HG02981 (cell line): ENCODE measurements at regions not wholly inside any gene's neighbourhood (a gene's known extent, or its start where the extent isn't known, plus 50 kb on each side); places are given as distances from the start of the nearest gene placed in this dataset.

Experiments used
- ATAC-seq: cut with Tn5 transposase; IDR thresholded peaks from one replicate; pipeline ENCODE4 v1.9.1; 2021; ENCODE audit warnings: mild to moderate bottlenecking, moderate library complexity; ENCODE audit not compliant: unreplicated experiment

- ATAC-seq, result no peak
These were observed 417.9 kb upstream of the C16orf82 start for GRCh38 chr16:26648851-26649250.

GRCh38 chr16:26649381-26650045 lies 417.2 kb upstream of the C16orf82 start:
- ATAC-seq, result no peak

- ATAC-seq, result no peak
These were observed 415.3 kb upstream of the C16orf82 start for GRCh38 chr16:26651464-26651863.

GRCh38 chr16:26651884-26652283 lies 414.8 kb upstream of the C16orf82 start:
- ATAC-seq, result no peak

GRCh38 chr16:26658486-26658885 lies 408.2 kb upstream of the C16orf82 start:
- ATAC-seq, result no peak

- no peak for ATAC-seq
These were observed 407.8 kb upstream of the C16orf82 start for GRCh38 chr16:26658915-26659314.

GRCh38 chr16:26664086-26664485 lies 402.6 kb upstream of the C16orf82 start:
- ATAC-seq, result no peak

GRCh38 chr16:26665166-26665939 lies 401.4 kb upstream of the C16orf82 start:
- ATAC-seq, result no peak

- no peak for ATAC-seq
These were observed 400.2 kb upstream of the C16orf82 start for GRCh38 chr16:26666486-26666885.

- ATAC-seq, result no peak
These were observed 399.4 kb upstream of the C16orf82 start for GRCh38 chr16:26667307-26667706.

- no peak for ATAC-seq
These were observed 398.7 kb upstream of the C16orf82 start for GRCh38 chr16:26668026-26668425.

GRCh38 chr16:26672206-26672605 lies 394.5 kb upstream of the C16orf82 start:
- no peak for ATAC-seq

- ATAC-seq, result no peak
These were observed 393.7 kb upstream of the C16orf82 start for GRCh38 chr16:26673011-26673410.

GRCh38 chr16:26680671-26681070 lies 386.1 kb upstream of the C16orf82 start:
- ATAC-seq, result no peak

GRCh38 chr16:26688105-26688504 lies 378.6 kb upstream of the C16orf82 start:
- no peak for ATAC-seq

- ATAC-seq, result no peak
These were observed 378.0 kb upstream of the C16orf82 start for GRCh38 chr16:26688699-26689098.

- no peak for ATAC-seq
These were observed 374.1 kb upstream of the C16orf82 start for GRCh38 chr16:26692658-26693057.

- no peak for ATAC-seq
These were observed 368.9 kb upstream of the C16orf82 start for GRCh38 chr16:26697807-26698206.

GRCh38 chr16:26700250-26700649 lies 366.5 kb upstream of the C16orf82 start:
- no peak for ATAC-seq

GRCh38 chr16:26701243-26701886 lies 365.4 kb upstream of the C16orf82 start:
- ATAC-seq, result no peak

- no peak for ATAC-seq
These were observed 361.4 kb upstream of the C16orf82 start for GRCh38 chr16:26705346-26705745.

GRCh38 chr16:26708428-26708827 lies 358.3 kb upstream of the C16orf82 start:
- ATAC-seq, result no peak
